Endometrium (tissue), 2 donors: ENCODE measurements at regions not wholly inside any gene's neighbourhood (a gene's known extent, or its start where the extent isn't known, plus 50 kb on each side); places are given as distances from the start of the nearest gene placed in this dataset.

Source experiments
- FAIRE-seq: peaks from 2 replicates; lab custom pipeline; 2012; peaks lifted over from hg19 to GRCh38; lab: Jason Lieb, UNC
- donor health status: control.
- donor health status: control.

GRCh38 chr12:115758877-115759620 is 518.4 kb downstream of the MED13L start:
- FAIRE-seq = no peak

DNA sequence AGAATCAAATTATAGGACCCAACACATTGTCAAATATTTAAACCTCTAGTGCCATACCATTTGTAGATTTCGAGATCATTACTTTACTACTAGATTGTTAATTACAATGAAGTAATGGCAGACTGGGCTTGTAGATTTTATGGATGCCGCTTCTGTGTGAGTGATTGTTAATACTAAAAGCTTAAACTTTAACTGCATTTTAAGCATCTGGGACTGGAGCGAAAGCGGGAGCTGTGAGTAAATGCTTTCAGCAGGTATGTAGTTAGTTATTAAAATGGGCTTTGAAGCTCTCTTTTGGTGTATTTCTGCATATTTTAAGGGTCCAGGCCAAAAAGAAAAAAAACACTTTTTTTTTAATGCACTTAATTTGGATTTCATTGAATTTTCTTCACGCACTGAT is 519.3 kb downstream of the MED13L start:
- no peak for FAIRE-seq

DNA sequence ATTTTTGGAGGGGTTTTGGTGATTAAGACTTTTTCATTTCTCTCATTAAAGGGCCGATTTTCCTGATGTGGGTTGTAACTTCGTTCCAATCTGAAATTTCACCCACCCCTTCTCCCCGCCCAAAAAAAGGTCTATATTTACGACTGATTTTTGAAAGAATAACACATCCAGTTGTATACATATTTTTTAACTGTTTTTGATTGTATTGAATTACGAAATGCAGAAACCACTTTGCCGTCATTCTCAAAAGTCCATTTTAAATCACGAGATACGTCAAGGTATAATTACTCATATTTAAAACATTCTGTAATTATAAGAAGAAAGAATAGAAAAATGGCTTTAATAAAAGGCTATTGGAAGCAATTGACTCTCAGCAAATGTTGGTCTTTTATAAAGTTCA is 520.7 kb downstream of the MED13L start:
- peak; percentile 18 for FAIRE-seq

DNA sequence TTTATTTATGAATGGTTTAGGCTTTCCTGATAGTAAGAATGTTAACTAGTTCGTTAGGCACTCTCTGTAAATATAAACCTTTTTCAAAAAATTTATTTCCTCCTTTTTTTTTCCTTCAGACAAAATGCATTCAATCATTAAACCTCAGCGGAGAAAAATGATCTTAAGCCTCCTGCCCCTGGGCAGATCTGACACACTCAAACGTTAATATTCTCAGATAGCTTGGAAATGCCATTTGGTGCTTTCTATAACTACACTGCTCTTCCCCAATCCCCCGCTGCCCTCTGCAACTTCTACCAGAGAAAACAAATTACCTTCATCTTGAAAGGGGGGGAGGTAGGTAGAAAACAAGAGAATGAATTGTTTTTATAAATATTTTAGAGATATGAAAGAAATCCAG is 521.2 kb downstream of the MED13L start:
- no peak for FAIRE-seq

DNA sequence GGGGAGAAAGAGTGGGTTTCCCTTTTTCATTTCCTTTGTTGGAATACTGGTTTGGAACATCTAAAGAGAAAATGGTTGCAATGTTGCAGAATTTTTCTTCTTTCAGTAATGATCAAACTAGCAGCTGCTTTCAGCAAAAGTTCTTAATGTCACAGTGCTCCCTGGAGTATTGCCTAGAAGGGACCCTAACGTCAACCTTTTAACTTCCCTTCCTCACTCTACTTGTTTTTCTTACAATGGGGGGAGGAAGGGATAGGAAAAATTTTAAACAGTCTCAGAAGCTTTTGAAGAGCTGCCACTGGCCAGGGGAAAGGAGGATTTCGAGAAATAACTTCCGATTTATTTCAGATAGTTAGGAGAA is 521.8 kb downstream of the MED13L start:
- FAIRE-seq = no peak

GRCh38 chr12:115755061-115755724 is 522.3 kb downstream of the MED13L start:
- no peak for FAIRE-seq

GRCh38 chr12:115752913-115753726 is 524.4 kb downstream of the MED13L start:
- peak; percentile 91 for FAIRE-seq

- peak; percentile 21 for FAIRE-seq
Measured at GRCh38 chr12:115752156-115752555, 525.3 kb downstream of the MED13L start.

DNA sequence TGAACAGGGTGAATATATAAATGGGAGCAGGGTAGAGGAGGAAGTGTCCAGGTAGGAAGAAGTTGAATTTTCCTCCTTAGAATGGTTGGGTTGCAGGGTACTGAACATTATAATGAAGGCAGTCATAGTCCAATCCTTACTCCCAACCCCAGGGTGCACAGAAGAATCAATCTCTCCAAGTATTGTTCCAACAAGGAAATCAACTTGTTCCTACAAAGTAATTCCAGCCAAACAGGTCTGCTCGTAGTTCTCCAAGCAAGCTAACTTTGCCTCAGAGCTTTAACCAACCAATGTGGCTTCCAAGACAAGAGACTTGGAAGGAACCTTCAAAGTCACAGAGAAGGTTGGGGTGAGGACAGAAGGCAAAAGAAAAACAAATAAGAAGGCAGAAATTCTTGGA is 527.2 kb downstream of the MED13L start:
- FAIRE-seq = no peak

- no peak for FAIRE-seq
Measured at GRCh38 chr12:115749071-115749841, 528.2 kb downstream of the MED13L start.

DNA sequence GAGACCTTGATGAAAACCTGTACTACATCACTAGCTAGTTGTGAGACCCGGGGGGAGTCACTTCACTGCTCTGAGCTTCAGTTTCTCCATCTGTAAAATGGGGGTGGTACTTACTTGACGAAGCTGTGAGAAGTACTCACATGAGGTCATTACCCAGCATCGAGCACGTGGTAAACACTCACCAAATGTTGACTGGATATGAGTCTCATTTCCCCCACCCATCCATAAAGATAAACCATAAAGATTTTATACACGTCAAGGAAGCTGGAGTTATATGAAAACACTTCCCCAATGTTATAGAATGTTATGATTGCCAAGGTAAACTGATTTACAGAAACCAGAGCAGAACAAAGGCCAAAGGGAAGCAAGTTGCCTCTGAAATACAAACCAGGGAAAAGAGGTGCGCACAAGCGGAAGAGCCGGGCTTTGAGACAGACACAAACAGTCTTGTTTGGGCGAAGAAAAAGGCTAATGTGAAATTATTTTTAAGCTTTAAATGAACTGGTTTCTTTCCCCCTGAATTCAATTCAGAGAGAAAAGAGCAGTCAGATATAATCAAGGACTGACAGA is 536.8 kb downstream of the MED13L start:
- no peak for FAIRE-seq

DNA sequence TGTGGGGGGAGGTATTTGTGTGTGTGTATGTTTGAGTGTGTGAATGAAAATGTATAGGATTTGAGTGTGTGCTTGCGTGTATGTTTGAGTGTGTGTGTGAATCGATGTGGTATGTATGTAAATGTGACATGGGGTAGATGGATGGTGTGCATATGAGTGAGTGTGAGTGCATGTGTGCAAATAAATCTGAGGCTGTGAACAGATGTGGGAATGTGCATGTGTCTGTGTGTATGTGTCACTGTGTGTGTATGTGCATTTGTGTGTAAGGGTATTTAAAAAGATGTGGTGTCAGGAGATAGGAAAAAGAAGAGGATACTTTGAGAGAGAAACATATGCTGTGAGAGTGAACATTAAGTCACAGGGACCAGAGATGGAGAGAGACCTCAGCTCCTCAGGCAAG is 539.6 kb downstream of the MED13L start:
- FAIRE-seq = no peak

DNA sequence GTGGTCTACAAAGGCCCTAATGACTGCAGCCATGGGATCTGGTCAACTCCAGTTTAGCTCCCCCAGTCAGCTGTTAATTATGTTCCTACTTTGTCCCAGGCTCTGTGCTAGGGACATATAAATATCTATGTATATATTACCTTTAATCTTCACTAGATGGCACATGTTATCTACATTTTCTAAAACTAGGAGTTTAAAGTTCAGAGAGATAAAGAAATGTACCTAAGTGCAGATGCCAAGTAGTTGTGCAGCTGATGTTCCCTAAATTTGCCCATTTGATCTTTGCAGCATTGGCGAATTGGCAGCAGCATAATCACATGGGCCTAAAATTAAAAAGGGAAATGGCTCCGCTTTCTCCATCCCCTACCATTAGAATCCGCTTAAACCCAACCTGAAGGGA is 541.1 kb downstream of the MED13L start:
- no peak for FAIRE-seq

- no peak for FAIRE-seq
Measured at GRCh38 chr12:115730975-115731541, 546.4 kb downstream of the MED13L start.

DNA sequence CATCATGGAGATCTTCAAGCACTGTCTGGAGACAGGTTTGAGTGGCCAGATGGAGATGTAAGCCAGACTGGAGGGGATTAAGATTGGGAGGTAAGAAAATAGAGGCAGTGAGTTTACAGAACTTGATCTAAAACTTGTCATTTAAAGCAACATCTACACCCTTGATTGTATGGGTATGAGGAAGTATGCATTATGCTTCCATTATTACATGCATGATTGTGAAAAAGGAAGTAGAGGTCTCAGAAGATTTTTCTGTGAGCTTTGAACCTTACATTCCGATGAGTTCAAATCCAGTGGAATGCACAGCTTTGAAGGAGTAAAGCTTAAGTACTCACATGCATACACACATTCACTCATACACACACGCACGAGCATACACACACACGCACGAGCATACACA is 550.8 kb downstream of the MED13L start:
- no peak for FAIRE-seq

- FAIRE-seq = no peak
Measured at GRCh38 chr12:115722181-115722580, 555.3 kb downstream of the MED13L start.

DNA sequence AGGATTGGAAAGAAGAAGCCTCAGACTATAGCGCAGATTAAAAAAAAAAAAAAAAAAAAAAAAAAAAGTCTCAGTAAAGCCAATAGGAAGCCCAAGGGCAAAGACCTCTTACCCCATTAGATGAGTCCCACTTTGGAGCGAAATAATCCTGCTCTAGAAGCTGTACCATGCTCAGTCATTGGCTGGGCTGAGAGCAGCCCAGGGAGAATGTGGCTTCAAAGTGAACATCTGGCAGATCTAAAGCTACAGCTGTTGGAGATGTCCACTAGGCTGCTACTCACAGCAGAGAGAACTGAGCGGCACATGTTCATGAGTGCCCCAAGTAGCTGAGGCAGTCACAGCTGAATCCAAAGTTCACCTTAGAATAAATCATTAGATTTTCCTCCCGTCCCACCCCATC is 560.9 kb downstream of the MED13L start:
- FAIRE-seq = no peak

DNA sequence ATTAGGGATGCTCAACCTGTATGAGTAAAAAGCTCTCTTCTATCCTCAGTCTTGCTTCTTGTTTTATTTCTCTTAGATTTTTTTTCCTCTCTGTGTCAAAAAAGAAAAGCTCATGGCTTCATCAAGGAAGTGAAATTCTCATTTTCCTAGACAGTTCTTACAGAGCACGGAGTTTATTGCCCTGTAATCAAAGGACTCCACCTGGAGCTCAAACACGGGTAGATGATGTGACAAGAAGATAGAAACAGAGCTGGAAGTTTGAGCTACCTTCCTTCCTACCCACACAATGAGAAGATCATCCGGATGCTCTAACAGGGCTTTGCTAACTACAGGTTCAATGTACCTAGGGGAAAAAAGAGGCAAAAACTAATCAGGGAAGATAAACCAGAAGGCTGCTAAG is 564.8 kb downstream of the MED13L start:
- no peak for FAIRE-seq

DNA sequence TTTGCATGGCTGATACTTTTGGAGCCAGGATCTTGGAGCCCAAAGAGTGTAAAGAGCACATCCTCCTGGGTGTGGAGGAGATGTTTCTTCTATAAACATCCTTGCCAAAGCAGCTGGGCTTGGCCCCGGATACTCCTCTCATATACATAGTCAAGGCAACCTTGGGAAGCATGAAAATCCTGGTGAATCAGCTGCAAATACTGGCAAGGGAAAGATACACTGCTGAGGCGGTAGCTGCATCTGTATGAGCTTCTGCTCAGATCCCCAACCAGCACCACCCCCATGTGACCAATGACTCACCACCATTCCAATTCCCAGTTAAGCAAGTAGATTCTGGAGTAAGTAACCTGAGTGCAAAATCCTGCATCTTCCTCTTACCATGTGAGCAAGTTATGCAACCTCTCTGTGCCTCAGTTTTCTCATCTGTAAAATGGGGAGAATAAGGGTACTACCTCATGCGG is 567.4 kb downstream of the MED13L start:
- no peak for FAIRE-seq

DNA sequence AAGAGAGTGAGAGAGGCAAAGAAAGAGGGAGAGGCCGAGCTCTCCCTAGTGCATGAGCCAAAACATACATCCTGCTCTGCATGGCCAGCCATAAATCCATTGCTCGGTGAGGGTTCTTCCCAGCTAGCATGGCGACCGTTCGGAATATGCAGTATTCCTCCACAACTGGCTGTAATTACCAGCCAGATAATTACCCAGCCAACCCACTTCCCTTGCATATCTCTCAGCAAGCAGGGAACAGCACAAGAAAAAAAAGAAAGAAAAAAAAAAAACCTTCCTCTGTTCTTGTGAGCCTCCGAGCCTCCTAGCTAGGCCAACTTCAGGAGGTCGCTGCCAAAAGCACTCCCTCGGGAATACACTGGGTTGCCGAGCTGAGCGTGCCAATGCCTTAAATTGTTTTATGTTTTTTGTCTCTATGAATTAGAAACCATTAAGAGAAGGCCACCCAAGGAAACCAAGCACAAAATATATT is 567.9 kb downstream of the MED13L start:
- peak; percentile 93 for FAIRE-seq

DNA sequence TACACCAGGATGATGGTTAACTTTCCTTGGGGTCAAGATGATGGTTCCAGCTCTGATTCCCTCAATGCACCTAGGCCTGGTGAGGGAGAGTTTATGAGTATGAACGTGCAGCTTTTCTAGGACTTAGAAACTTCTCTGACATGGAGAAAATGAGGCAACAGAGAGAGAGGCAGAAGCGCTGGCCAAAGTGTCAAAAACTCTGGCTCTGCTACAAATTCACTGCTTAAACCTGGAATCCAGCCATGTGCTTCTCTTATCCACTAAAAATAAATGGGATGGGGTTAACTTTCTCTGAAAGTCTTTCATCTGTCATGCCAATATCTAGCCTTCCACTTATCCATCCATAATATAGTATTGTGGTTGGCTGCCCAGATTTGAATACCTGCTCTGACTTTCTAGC is 568.7 kb downstream of the MED13L start:
- FAIRE-seq = no peak
